Trophoblast cell (in vitro differentiated cells and primary cell): ENCODE measurements at regions not wholly inside any gene's neighbourhood (a gene's known extent, or its start where the extent isn't known, plus 50 kb on each side); places are given as distances from the start of the nearest gene placed in this dataset.

Experiments
- DNase-seq, 2 donors: peaks; one replicate each; pipeline ENCODE4 v3.0.0-alpha.2; 2016
- H2AFZ ChIP-seq: 2 replicates; pipeline ENCODE4 v1.6.1; 2013; ENCODE audit warnings: low read length, moderate library complexity, mild to moderate bottlenecking; ENCODE audit not compliant: insufficient read depth, poor library complexity
- H2AK5ac ChIP-seq: 2 replicates; pipeline ENCODE4 v1.6.1; 2013; ENCODE audit warnings: mild to moderate bottlenecking, low read length
- H2BK120ac ChIP-seq: 2 replicates; pipeline ENCODE4 v1.6.1; 2013; ENCODE audit warnings: low read length, mild to moderate bottlenecking, moderate library complexity; ENCODE audit not compliant: insufficient read depth, poor library complexity
- H2BK12ac ChIP-seq: 2 replicates; pipeline ENCODE4 v1.6.1; 2013; ENCODE audit warnings: mild to moderate bottlenecking, low read length, moderate library complexity
- H2BK5ac ChIP-seq: 2 replicates; pipeline ENCODE4 v1.6.1; 2013; ENCODE audit warnings: low read length, low read depth, moderate library complexity, mild to moderate bottlenecking; ENCODE audit not compliant: poor library complexity
- H3K14ac ChIP-seq: 2 replicates; pipeline ENCODE4 v1.6.1; 2013; ENCODE audit warnings: mild to moderate bottlenecking, low read length
- H3K18ac ChIP-seq: 2 replicates; pipeline ENCODE4 v1.6.1; 2013; ENCODE audit warnings: mild to moderate bottlenecking, low read length
- H3K23ac ChIP-seq: 2 replicates; pipeline ENCODE4 v1.6.1; 2013; ENCODE audit warnings: low read length
- H3K27ac ChIP-seq: 2 replicates; pipeline ENCODE4 v1.5.1; 2013; ENCODE audit warnings: low read depth, mild to moderate bottlenecking, inconsistent platforms, low read length, moderate library complexity
- H3K27me3 ChIP-seq: 2 replicates; pipeline ENCODE4 v1.6.1; 2013; ENCODE audit warnings: inconsistent platforms, mild to moderate bottlenecking, low read length, moderate library complexity; ENCODE audit not compliant: insufficient read depth
- H3K36me3 ChIP-seq, 2 experiments: 1 replicate in 1 of 2; 2 replicates in 1 of 2; pipeline ENCODE4 v1.6.1; 2013; ENCODE audit warnings: low read length in 2 of 2, mild to moderate bottlenecking in 2 of 2, moderate library complexity in 1 of 2; ENCODE audit not compliant: insufficient read depth in 2 of 2, control insufficient read depth in 1 of 2
- H3K4ac ChIP-seq: 2 replicates; pipeline ENCODE4 v1.6.1; 2013; ENCODE audit warnings: low read depth, mild to moderate bottlenecking, low read length, moderate library complexity
- H3K4me1 ChIP-seq, 2 experiments: 1 replicate in 1 of 2; 2 replicates in 1 of 2; pipeline ENCODE4 v1.6.1; 2013; ENCODE audit warnings: low read length in 2 of 2, mild to moderate bottlenecking in 2 of 2, moderate library complexity in 1 of 2; ENCODE audit not compliant: insufficient read depth in 2 of 2, control insufficient read depth in 1 of 2
- H3K4me2 ChIP-seq: 2 replicates; pipeline ENCODE4 v1.6.1; 2013; ENCODE audit warnings: inconsistent platforms, mild to moderate bottlenecking, low read length, moderate library complexity
- H3K4me3 ChIP-seq: 2 replicates; pipeline ENCODE4 v1.5.1; 2013; ENCODE audit warnings: mild to moderate bottlenecking, low read depth, low read length, inconsistent platforms
- H3K79me1 ChIP-seq: one replicate; pipeline ENCODE4 v1.6.1; 2013; ENCODE audit warnings: low read length
- H3K79me2 ChIP-seq: 2 replicates; pipeline ENCODE4 v1.6.1; 2013; ENCODE audit warnings: low read length, mild to moderate bottlenecking; ENCODE audit not compliant: control insufficient read depth, insufficient read depth, poor library complexity
- H3K9ac ChIP-seq: 2 replicates; pipeline ENCODE4 v1.6.1; 2013; ENCODE audit warnings: mild to moderate bottlenecking, low read length
- H3K9me3 ChIP-seq: 2 replicates; pipeline ENCODE4 v1.6.1; 2013; ENCODE audit warnings: low read depth, mild to moderate bottlenecking, control low read depth, inconsistent platforms, low read length; ENCODE audit not compliant: insufficient read depth
- H4K12ac ChIP-seq: 2 replicates; pipeline ENCODE4 v1.6.1; 2013; ENCODE audit warnings: low read depth, mild to moderate bottlenecking, low read length, moderate library complexity
- H4K8ac ChIP-seq: 2 replicates; pipeline ENCODE4 v1.6.1; 2013; ENCODE audit warnings: low read depth, mild to moderate bottlenecking, low read length, moderate library complexity
- H4K91ac ChIP-seq: one replicate; pipeline ENCODE4 v1.6.1; 2013; ENCODE audit warnings: low read depth, mild to moderate bottlenecking, low read length, moderate library complexity
- WGBS: extraction: QIAGEN DNeasy Blood & Tissue Kit; methylation state at CpG from one replicate; pipeline ENCODE4 v1.1.7; 2013; ENCODE audit warnings: missing lambda C conversion rate; ENCODE audit not compliant: insufficient read length, insufficient coverage; ENCODE audit errors: extremely low coverage; 5-methylcytosine and 5-hydroxymethylcytosine counted together

GRCh38 chr12:18207266-18207665 lies 54.1 kb upstream of the PIK3C2G start:
- Histone ChIP-seq H3K4me3 (no peak overlapping the region), H2BK5ac (no peak overlapping the region), H3K9me3 (no peaks in the 10 kb centered on the region), H3K36me3 (no peaks in the 10 kb centered on the region), H3K27me3 (no peaks in the 10 kb centered on the region), H3K9ac (no peak overlapping the region), H3K18ac (no peak overlapping the region), H3K4ac (no peak overlapping the region), H3K23ac (no peak overlapping the region), H3K79me2 (no peaks in the 10 kb centered on the region), H2AFZ (no peak overlapping the region), H3K79me1 (no peaks in the 10 kb centered on the region), H3K14ac (no peak overlapping the region), H2AK5ac (no peak overlapping the region), H3K4me2 (no peak overlapping the region), H2BK12ac (no peak overlapping the region), H4K91ac (no peak overlapping the region), H2BK120ac (no peak overlapping the region), H4K12ac (no peak overlapping the region), H3K4me1 (no peaks in the 10 kb centered on the region), H4K8ac (no peak overlapping the region), H3K27ac (no peak overlapping the region)
- DNase-seq: no peak

DNA sequence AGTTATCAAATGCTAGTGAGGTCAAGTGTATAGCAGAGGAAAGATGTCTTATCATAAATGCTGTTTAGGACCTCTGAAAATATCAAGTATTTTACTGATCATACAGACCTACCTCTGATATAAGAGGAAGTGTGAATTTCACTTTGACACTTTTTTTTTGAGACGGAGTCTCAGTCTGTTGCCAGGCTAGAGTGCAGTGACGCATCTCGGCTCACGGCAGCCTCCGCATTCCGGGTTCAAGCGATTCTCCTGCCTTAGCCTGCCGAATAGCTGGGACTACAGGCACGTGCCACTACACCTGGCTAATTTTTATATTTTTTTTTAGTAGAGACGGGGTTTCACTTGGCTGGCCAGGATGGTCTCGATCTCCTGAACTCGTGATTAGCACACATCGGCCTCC lies 55.1 kb upstream of the PIK3C2G start:
- Histone ChIP-seq H2AFZ (no peak overlapping the region), H3K23ac (no peak overlapping the region), H3K14ac (no peak overlapping the region), H3K9ac (no peak overlapping the region), H4K91ac (no peak overlapping the region), H3K36me3 (no peaks in the 10 kb centered on the region), H3K4me2 (no peak overlapping the region), H3K27ac (no peak overlapping the region), H2AK5ac (no peak overlapping the region), H3K9me3 (no peaks in the 10 kb centered on the region), H3K4me1 (no peaks in the 10 kb centered on the region), H4K8ac (no peak overlapping the region), H3K79me1 (no peaks in the 10 kb centered on the region), H4K12ac (no peak overlapping the region), H2BK120ac (no peak overlapping the region), H3K18ac (no peak overlapping the region), H3K27me3 (no peaks in the 10 kb centered on the region), H3K4ac (no peak overlapping the region), H3K79me2 (no peaks in the 10 kb centered on the region), H3K4me3 (no peak overlapping the region), H2BK5ac (no peak overlapping the region), H2BK12ac (no peak overlapping the region)
- DNase-seq: no peak
- WGBS: no CpG with 5 or more reads among the region's 13 CpGs

DNA sequence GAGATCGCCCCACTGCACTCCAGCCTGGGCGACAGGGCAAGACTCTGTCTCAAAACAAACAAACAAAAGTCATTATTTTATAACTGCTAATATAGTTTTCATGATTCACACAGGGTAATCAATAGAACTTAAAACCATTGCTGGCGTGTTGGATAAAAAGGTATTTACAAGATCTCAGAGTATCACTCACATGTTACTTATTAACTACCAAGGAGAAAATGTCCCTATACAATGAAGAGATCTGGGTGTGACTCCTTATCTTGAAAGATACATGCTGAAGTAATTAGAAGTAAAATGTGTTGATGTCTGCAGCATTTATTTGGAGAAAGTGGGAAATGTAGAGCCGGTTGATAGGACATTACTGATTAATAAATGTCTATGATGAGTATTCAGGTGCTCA lies 57.3 kb upstream of the PIK3C2G start:
- DNase-seq: no peak

GRCh38 chr12:18192119-18192518 lies 69.2 kb upstream of the PIK3C2G start:
- Histone ChIP-seq H2BK12ac (no peak overlapping the region), H3K4me2 (no peak overlapping the region), H3K9ac (no peak overlapping the region), H3K79me1 (no peaks in the 10 kb centered on the region), H3K14ac (no peak overlapping the region), H2BK5ac (no peak overlapping the region), H4K8ac (no peak overlapping the region), H3K9me3 (no peaks in the 10 kb centered on the region), H3K18ac (no peak overlapping the region), H3K27ac (no peak overlapping the region), H2BK120ac (no peak overlapping the region), H3K79me2 (no peaks in the 10 kb centered on the region), H3K36me3 (no peaks in the 10 kb centered on the region), H2AK5ac (no peak overlapping the region), H3K4ac (no peak overlapping the region), H3K4me1 (no peaks in the 10 kb centered on the region), H4K91ac (no peak overlapping the region), H4K12ac (no peak overlapping the region), H3K27me3 (no peaks in the 10 kb centered on the region), H2AFZ (no peak overlapping the region), H3K23ac (no peak overlapping the region), H3K4me3 (no peak overlapping the region)
- no peak for DNase-seq

More for the DNA sequence above, 57.3 kb upstream of the PIK3C2G start:
- no peak overlapping the region for H3K4me3 ChIP-seq
- H3K23ac ChIP-seq: no peak overlapping the region
- no peaks in the 10 kb centered on the region for H3K4me1 ChIP-seq
- no peak overlapping the region for H3K9ac ChIP-seq
- H3K4ac ChIP-seq: no peak overlapping the region
- H4K8ac ChIP-seq: no peak overlapping the region
- no peaks in the 10 kb centered on the region for H3K27me3 ChIP-seq
- no peak overlapping the region for H3K27ac ChIP-seq
- H2AFZ ChIP-seq: no peak overlapping the region
- H3K79me1 ChIP-seq: no peaks in the 10 kb centered on the region
- H3K79me2 ChIP-seq: no peaks in the 10 kb centered on the region
- no peak overlapping the region for H4K91ac ChIP-seq
- no peak overlapping the region for H3K4me2 ChIP-seq
- WGBS: no CpG with 5 or more reads among the region's 4 CpGs
- H2BK12ac ChIP-seq: no peak overlapping the region
- no peak overlapping the region for H2BK120ac ChIP-seq
- no peaks in the 10 kb centered on the region for H3K9me3 ChIP-seq
- H4K12ac ChIP-seq: no peak overlapping the region
- no peak overlapping the region for H3K14ac ChIP-seq
- H2AK5ac ChIP-seq: no peak overlapping the region
- H2BK5ac ChIP-seq: no peak overlapping the region
- no peak overlapping the region for H3K18ac ChIP-seq
- H3K36me3 ChIP-seq: no peaks in the 10 kb centered on the region

DNA sequence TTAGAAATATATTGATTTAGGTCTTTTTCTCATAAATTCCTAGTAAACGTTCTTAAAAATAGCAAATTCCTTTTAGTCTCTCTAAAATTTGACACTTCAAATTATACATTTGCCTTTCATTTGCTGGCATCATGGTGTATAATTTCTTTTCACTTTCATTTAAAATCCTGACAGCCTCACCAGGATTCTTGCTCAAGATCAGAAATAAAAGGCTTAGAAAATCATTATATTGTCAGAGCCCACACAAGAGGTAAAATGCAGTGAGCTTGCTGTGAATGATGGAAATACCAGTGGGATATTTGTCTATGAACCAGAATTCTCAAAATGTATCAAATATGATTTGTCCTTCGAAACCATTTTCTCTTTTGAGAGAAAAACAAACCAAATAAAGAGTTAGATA lies 78.2 kb upstream of the PIK3C2G start:
- DNase-seq: no peak
- no peak overlapping the region for H2AFZ ChIP-seq
- no peaks in the 10 kb centered on the region for H3K36me3 ChIP-seq

More for the DNA sequence above, 78.2 kb upstream of the PIK3C2G start:
- Histone ChIP-seq H3K27me3 (no peaks in the 10 kb centered on the region), H3K9ac (no peak overlapping the region), H3K18ac (no peak overlapping the region), H3K79me1 (no peaks in the 10 kb centered on the region), H3K4ac (no peak overlapping the region), H3K23ac (no peak overlapping the region), H3K14ac (no peak overlapping the region), H3K27ac (no peak overlapping the region), H2AK5ac (no peak overlapping the region), H2BK12ac (no peak overlapping the region), H3K4me1 (no peaks in the 10 kb centered on the region), H3K4me2 (no peak overlapping the region), H2BK120ac (no peak overlapping the region), H4K8ac (no peak overlapping the region), H4K12ac (no peak overlapping the region), H4K91ac (no peak overlapping the region), H3K79me2 (no peaks in the 10 kb centered on the region), H3K4me3 (no peak overlapping the region), H2BK5ac (no peak overlapping the region), H3K9me3 (no peaks in the 10 kb centered on the region)
- no CpG with 5 or more reads among the region's 2 CpGs for WGBS
